ENCODE measurements at regions not wholly inside any gene's neighbourhood (a gene's known extent, or its start where the extent isn't known, plus 50 kb on each side); places are given as distances from the start of the nearest gene placed in this dataset.
"Not testable (repeated sequence)": the region's sequence is repeated elsewhere in the genome, so short reads cannot be mapped to it uniquely, and the experiment has no call there.

DNA sequence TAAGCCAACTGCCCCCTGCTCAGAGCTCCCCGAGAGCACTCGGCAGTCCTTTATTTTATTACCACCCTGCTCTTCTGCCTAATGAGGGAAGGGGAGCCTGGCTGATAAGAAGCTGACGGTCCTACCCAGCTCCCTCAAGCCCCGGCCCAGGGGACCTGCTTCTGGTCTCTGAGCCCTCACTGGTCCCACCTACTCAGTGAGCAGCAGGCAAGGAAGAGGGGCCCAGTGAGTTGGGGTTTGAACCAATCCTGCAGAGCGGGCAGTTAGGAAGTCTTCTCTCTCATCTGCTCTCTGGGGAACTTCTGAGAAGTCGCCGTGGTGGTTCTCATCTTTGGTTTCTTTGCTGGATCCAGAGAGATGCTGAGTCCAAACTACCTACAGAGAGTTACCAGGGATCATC, 218.9 kb downstream of the NDUFA10 start:
- in situ Hi-C loops (cut with HindIII; ENCODE audit: low sequenced_read_pairs), result no loop called here

DNA sequence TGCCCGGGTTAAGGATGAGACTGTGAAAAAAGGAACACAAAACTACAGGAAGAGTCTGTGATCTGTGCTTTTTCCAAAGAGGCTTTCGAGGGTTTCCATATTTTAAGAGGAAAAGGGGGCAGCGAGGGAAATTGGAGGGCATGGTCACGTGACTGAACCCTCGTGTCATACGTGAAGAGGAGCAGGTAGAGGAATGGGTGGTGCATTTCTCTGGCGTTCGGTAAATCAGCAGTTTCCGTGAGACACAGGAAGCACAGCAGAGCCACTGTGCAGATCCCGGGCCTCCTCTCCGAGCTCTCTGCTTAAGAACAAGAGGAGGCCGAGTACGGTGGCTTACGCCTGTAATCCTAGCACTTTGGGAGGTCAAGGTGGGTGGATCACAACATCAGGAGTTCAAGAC, 219.7 kb downstream of the NDUFA10 start:
- in situ Hi-C loops (cut with HindIII; ENCODE audit: low sequenced_read_pairs), result no loop called here

- in situ Hi-C loops (cut with HindIII; ENCODE audit: low sequenced_read_pairs), result no loop called here
Measured at GRCh38 chr2:239805043-239805329, 220.2 kb downstream of the NDUFA10 start.

- in situ Hi-C loops (cut with HindIII; ENCODE audit: low sequenced_read_pairs), result no loop called here
Measured at GRCh38 chr2:239804161-239805042, 220.7 kb downstream of the NDUFA10 start.

- in situ Hi-C loops (cut with HindIII; ENCODE audit: low sequenced_read_pairs), result no loop called here
Measured at GRCh38 chr2:239803766-239804115, 221.4 kb downstream of the NDUFA10 start.

GRCh38 chr2:239803102-239803765, 221.9 kb downstream of the NDUFA10 start:
- in situ Hi-C loops (cut with HindIII; ENCODE audit: low sequenced_read_pairs), result no loop called here

DNA sequence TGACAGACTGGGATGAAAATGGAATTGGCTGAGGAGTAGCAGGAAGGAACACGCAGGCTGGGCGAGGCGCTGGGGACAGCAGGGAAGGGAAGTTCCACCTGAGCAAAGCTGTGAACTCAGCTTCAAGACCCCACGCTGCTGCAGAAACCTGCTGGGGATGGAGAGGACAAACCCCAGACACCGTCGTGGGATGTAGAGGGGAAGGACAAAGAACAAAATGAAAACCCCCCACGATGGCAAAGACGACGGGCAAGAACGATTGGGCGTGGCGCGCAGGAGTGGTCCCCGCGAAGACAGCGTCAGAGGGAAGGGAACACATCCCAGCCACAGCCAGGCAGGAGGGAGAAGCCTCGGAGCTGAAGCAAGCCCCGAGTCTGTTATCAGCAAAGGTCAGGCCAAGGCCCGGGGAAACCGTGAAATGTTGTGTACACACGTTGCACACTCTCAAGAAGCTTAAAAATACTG, 222.9 kb downstream of the NDUFA10 start:
- in situ Hi-C loops (cut with HindIII; ENCODE audit: low sequenced_read_pairs), result no loop called here

GRCh38 chr2:239801404-239802184, 223.5 kb downstream of the NDUFA10 start:
- in situ Hi-C loops (cut with HindIII; ENCODE audit: low sequenced_read_pairs), result no loop called here

GRCh38 chr2:239800785-239801386, 224.3 kb downstream of the NDUFA10 start:
- in situ Hi-C loops (cut with HindIII; ENCODE audit: low sequenced_read_pairs), result no loop called here

DNA sequence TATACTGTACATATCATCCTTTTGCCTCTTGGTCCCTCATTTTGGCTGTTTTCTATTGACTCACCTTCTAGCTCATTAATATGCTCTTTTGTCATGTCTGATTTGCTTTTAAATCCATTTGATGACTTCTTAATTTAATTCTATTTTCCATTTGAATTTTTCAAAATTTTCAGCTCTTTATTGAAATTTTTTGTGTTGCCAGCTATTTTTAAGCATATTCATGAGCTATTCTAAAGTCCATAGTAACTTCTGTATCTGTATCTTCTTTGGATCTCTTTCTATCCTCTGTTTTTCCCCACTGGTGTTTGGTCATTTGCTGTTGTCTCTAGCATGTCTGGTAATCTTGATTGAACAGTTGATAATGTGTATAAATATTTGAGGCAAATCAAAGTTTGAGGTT, 227.8 kb downstream of the NDUFA10 start:
- in situ Hi-C loops (cut with HindIII; ENCODE audit: low sequenced_read_pairs), result no loop called here

DNA sequence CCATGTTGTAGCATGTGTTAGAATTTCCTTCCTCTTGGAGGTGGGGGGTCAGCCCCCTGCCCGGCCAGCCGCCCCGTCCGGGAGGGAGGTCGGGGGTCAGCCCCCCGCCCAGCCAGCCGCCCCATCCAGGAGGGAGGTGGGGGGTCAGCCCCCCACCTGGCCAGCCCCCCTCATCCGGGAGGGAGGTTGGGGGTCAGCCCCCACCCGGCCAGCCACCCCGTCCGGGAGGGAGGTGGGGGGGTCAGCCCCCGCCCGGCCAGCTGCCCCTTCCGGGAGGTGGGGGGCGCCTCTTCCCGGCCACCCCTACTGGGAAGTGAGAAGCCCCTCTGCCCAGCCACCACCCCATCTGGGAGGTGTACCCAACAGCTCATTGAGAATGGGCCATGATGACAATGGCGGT, 229.4 kb downstream of the NDUFA10 start:
- in situ Hi-C loops (cut with HindIII; ENCODE audit: low sequenced_read_pairs), result not testable (repeated sequence)

DNA sequence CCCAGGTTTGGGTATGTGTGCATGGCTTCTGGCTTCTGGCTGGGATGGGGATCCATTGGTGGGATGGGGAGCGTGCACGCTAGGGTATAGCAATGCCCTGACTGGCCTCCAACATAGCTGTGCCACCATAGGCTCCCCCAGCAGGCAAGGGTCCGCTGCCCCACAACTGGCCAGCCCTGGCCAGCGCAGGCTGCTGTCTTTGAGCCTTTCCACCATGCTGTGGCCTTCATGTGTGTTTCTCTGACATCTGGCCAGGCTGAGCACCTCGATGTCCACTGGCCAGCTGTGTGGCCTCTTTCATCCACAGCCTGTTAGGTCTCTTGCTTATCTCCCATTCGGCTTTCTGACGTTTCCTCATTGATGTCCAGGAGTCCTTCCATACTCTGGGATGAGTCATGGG, 231.3 kb downstream of the NDUFA10 start:
- in situ Hi-C loops (cut with HindIII; ENCODE audit: low sequenced_read_pairs), result no loop called here

- in situ Hi-C loops (cut with HindIII; ENCODE audit: low sequenced_read_pairs), result no loop called here
Measured at GRCh38 chr2:239793086-239793485, 232.1 kb downstream of the NDUFA10 start.

GRCh38 chr2:239792405-239793084, 232.6 kb downstream of the NDUFA10 start:
- in situ Hi-C loops (cut with HindIII; ENCODE audit: low sequenced_read_pairs), result no loop called here

- in situ Hi-C loops (cut with HindIII; ENCODE audit: low sequenced_read_pairs), result no loop called here
Measured at GRCh38 chr2:239791526-239792404, 233.4 kb downstream of the NDUFA10 start.

DNA sequence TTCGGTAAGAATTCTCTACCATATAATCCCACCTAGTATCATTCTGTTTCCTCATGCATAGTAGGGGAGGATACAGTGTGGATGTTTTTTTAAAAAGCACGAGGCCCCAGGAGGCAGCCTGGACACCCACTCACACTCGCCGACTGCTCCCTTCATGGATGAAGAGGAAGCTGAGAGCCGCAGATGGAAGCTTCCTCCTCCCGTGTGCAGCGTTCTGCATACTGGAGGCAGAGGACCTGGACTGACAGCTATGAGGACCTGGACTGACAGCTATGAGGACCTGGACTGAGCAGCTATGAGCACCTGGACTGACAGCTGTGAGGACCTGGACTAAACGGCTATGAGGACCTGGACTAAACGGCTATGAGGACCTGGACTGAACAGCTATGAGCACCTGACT, 234.4 kb downstream of the NDUFA10 start:
- in situ Hi-C loops (cut with HindIII; ENCODE audit: low sequenced_read_pairs), result no loop called here

DNA sequence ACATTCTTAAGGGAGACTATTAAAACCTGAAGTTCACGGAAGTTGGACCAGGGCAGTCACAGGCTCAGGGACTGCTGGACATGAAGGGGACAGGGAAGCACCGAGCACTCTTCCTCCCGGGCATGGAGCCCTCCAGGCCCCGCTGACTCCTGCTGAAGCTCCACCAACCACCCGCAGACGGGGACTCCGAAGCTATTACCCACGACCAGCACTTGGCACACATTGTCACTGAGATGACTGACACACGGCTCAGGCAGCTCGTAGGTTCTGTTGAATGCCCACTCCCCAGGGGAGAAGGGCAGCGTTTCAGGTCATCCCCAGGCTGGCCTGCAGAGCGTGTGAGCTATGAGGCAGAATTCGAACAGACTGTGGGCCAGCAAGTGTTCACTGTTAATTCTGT, 234.8 kb downstream of the NDUFA10 start:
- in situ Hi-C loops (cut with HindIII; ENCODE audit: low sequenced_read_pairs), result no loop called here

DNA sequence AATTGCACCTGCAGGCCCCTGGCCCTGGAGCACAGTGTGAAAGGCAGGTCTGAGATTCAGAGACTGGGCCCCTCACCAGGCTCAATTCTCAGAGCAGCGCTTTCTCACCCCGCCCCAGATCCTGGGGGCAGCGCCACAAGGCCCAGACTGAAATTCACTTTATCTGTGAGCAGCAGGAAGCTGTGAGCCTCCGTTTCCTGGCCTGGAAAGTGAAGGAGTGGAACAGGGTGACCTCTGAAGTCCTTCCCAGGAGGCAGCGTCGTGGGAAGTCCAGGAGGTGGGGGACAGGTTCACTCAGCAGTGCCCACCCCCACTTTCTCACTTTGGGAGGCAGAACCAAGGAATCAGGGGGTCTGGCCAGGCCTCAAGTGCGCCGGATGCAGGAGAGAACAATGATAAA, 235.4 kb downstream of the NDUFA10 start:
- in situ Hi-C loops (cut with HindIII; ENCODE audit: low sequenced_read_pairs), result no loop called here

DNA sequence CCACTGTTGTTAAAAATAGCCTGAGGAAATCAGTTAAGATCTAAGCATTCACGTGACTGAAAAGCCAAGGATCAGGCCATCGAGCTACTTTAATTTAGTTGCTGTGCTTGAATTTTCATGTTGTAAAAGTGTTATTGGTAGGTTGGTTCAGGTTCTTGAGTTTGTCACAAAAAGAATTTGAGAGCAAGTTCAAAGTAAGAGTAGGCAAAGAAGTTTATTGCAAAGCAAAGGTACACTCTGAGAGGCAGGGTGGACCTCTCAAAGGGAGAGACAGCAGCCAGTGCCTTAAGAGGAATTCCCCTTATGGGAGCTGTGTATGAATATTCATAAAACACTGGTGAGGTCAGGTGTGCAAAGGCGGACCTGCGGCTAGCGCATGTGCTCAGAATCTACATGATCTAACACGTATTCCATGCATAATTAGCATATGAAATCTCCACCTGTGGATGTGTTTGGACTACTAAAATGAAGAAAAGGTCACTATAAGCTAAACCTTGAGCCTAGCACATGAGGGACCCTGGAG, 236.5 kb downstream of the NDUFA10 start:
- in situ Hi-C loops (cut with HindIII; ENCODE audit: low sequenced_read_pairs), result no loop called here
